ENCODE measurements at regions not wholly inside any gene's neighbourhood (a gene's known extent, or its start where the extent isn't known, plus 50 kb on each side); places are given as distances from the start of the nearest gene placed in this dataset.

GRCh38 chr3:67248726-67249125 is 250.6 kb downstream of the KBTBD8 start:
- 78% methylated on average over 3 of the region's 3 CpGs; no CpG with 5 or more reads in 1 of the 2 experiments for WGBS, 2 experiments (ENCODE audit: extremely low coverage in 1 of 2, insufficient coverage in 1 of 2, insufficient read length in 1 of 2, insufficient replicate concordance in 2 of 2, low coverage in 1 of 2, low lambda C conversion rate in 2 of 2, missing lambda C conversion rate in 1 of 2)
- Histone ChIP-seq H2BK5ac (ENCODE audit: low read depth, low read length) (no peak overlapping the region), H3K36me3 (ENCODE audit: control insufficient read depth in 2 of 4, insufficient read depth in 4 of 4, low read length in 3 of 4) (no peaks in the 10 kb centered on the region), H3K9ac (replicated peaks in 1 of 4; ENCODE audit: extremely low read depth in 1 of 4, low read depth in 3 of 4, low read length in 3 of 4) (no peak overlapping the region), H4K8ac (ENCODE audit: extremely low read depth, insufficient read depth, low read length) (no peak overlapping the region), H4K91ac (replicated peaks; ENCODE audit: insufficient read length, low read length) (no peak overlapping the region), H2BK15ac (ENCODE audit: low read length) (no peak overlapping the region), H4K20me1 (replicated peaks in 1 of 2; ENCODE audit: control insufficient read depth in 1 of 2, insufficient read depth in 2 of 2, low read length in 2 of 2) (no peaks in the 10 kb centered on the region), H3K4me1 (replicated peaks in 1 of 4; ENCODE audit: control insufficient read depth in 3 of 4, insufficient read depth in 4 of 4, low read length in 3 of 4) (no peaks in the 10 kb centered on the region), H2AK5ac (ENCODE audit: low read depth, low read length) (no peak overlapping the region), H3K79me1 (ENCODE audit: low read depth, low read length) (no peaks in the 10 kb centered on the region), H2BK20ac (ENCODE audit: low read length) (no peak overlapping the region), H2BK120ac (replicated peaks; ENCODE audit: low read depth, low read length) (no peak overlapping the region), H3K23me2 (ENCODE audit: low read depth, low read length) (no peaks in the 10 kb centered on the region; the same call in 1 of the 2 replicates), H3K27ac (ENCODE audit: low read depth, low read length) (no peak overlapping the region), H3K23ac (ENCODE audit: insufficient read length) (no peak overlapping the region), H3K4me3 (ENCODE audit: extremely low read depth in 1 of 4, insufficient read depth in 2 of 4, low read depth in 3 of 4, low read length in 4 of 4) (no peak overlapping the region), H3K27me3 (replicated peaks in 1 of 4; ENCODE audit: control insufficient read depth in 3 of 4, extremely low read depth in 1 of 4, insufficient read depth in 3 of 4, low read length in 3 of 4) (no peaks in the 10 kb centered on the region), H3K4me2 (ENCODE audit: insufficient read depth in 1 of 2, low read depth in 2 of 2, low read length in 2 of 2) (no peak overlapping the region), H3K9me3 (ENCODE audit: insufficient read depth in 2 of 2, low read depth in 1 of 2, low read length in 1 of 2) (peaks cover 3% of the 10 kb centered on the region in 2 experiments; a peak in 1 of 4 replicates), H3K56ac (replicated peaks; ENCODE audit: insufficient read length, low read depth, low read length) (no peak overlapping the region), H3K4ac (replicated peaks; ENCODE audit: insufficient read length, low read depth, low read length) (no peak overlapping the region), H4K5ac (ENCODE audit: insufficient read length, low read depth, low read length) (no peak overlapping the region), H3K14ac (ENCODE audit: insufficient read length) (no peak overlapping the region), H3K18ac (ENCODE audit: extremely low read depth, low read length) (no peak overlapping the region), H3K79me2 (ENCODE audit: control insufficient read depth in 1 of 2, insufficient read depth in 2 of 2, low read length in 2 of 2) (no peaks in the 10 kb centered on the region), H2AFZ (ENCODE audit: low read length) (no peak overlapping the region), H2BK12ac (ENCODE audit: low read depth, low read length) (no peak overlapping the region)
- CTCF ChIA-PET (ENCODE audit: partially characterized antibody) = interaction anchor here (1.2 kb wide), 1 partner anchor 9 kb away, joined by 4 read pairs; no protein-coding TSS in a partner anchor
- POLR2A ChIA-PET (ENCODE audit: partially characterized antibody) = no interaction called here
- FAIRE-seq = no peak
- no peak for DNase-seq (ENCODE audit: low read depth in 1 of 2, low spot score in 2 of 2)
- no peak for TF ChIP-seq YY1 (IDR thresholded peaks at IDR 0.05; ENCODE audit: low read depth, low read length)
- TF ChIP-seq JUND (IDR thresholded peaks at IDR 0.05; ENCODE audit: low read length) = no peak
- TF ChIP-seq CTBP2 (IDR thresholded peaks at IDR 0.05; ENCODE audit: borderline replicate concordance, insufficient read depth, insufficient read length, low read length) = no peak
- TF ChIP-seq SUZ12 (IDR thresholded peaks at IDR 0.05; ENCODE audit: low read length) = no peak
- TF ChIP-seq RAD21 (IDR thresholded peaks at IDR 0.05 in 1 of 2, conservative IDR thresholded peaks at IDR 0.05 in 1 of 2; ENCODE audit: low read depth in 2 of 2, low read length in 2 of 2) = no peak
- TF ChIP-seq NANOG (IDR thresholded peaks at IDR 0.05; ENCODE audit: insufficient read depth, low read depth, low read length, poor library complexity, severe bottlenecking) = no peak
- no peak for TF ChIP-seq CBX5 (IDR thresholded peaks at IDR 0.05; ENCODE audit: low read depth, low read length)
- no peak for TF ChIP-seq RFX5 (IDR thresholded peaks at IDR 0.05; ENCODE audit: borderline replicate concordance, low read depth, low read length)
- no peak for TF ChIP-seq BCL11A (IDR thresholded peaks at IDR 0.05; ENCODE audit: low read depth in 2 of 2, low read length in 2 of 2)
- no peak for TF ChIP-seq CTCF (IDR thresholded peaks at IDR 0.05; ENCODE audit: control extremely low read depth in 1 of 3, insufficient read depth in 1 of 3, low read depth in 1 of 3, low read length in 3 of 3)
- no peak for TF ChIP-seq PHF8 (conservative IDR thresholded peaks at IDR 0.05; ENCODE audit: low read depth, low read length)

Measured in H1 (cell line).